Endometrial microvascular endothelial cells (primary cell): ENCODE measurements at regions not wholly inside any gene's neighbourhood (a gene's known extent, or its start where the extent isn't known, plus 50 kb on each side); places are given as distances from the start of the nearest gene placed in this dataset.

ENCODE experiments used
- in situ Hi-C: cut with HindIII; loops from 2 replicates; pipeline ENCODE4 v1.10.0; 2017; ENCODE audit warnings: low sequenced_read_pairs, low pct_unique_long_range_greater_than_20kb; ENCODE audit errors: inconsistent ontology term

DNA sequence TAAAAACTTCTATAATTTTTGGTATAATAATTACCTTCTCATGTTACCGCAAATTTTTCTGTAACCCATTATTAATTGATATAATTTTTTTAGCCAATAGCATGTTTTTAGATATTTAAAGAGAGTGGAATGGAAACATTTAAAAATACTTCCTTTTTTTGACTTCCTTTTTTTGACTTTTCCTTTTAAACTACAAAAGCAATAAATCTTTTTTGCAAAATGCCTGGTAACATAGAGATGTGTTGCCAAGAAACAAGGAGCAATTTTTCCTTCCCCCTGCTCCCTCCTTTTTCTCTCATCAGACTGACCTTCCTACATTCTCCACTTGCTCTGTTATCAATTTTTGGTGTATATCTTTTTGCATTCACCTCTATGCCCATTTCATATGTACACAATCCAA lies 666.2 kb downstream of the ADGRL2 start:
- in situ Hi-C loops, result no loop called here

DNA sequence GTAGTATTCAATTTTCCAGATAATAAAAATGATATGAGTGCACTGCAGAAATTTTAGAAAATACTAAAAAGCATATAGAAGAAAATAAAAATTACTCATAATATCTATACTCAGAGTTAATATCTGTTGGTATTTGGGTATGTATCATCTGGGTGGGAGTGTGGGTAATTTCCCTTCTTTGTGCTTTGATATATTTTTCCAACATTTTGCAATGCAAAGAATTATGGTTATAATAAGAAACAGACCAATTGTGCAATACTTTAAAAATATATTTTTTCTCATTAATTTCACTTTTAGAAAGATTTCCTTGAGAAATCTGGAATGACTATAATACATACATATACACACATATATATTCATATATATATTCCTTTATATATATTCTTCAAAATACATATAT lies 665.7 kb downstream of the ADGRL2 start:
- in situ Hi-C loops, result no loop called here

- in situ Hi-C loops, result no loop called here
These were observed 664.3 kb downstream of the ADGRL2 start for GRCh38 chr1:82465024-82465423.

- in situ Hi-C loops, result no loop called here
These were observed 663.7 kb downstream of the ADGRL2 start for GRCh38 chr1:82464362-82465001.

DNA sequence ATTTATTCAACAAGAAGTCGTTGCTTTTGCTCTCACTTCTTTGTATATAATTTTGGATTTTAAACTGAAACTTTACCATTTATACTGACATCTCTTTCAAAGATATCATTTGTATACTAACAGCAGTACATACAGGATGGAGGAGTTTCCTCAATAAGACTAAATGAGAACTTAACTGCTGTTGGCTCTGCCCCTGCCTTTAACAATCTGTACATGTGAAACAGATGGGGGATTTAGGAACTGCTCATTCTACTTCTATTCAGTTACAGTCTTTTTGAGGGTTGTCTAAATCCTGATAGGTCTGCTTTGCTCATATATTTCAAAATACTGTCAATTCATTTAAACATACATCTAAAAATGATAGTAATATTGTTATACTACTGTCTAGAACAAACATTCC lies 663.2 kb downstream of the ADGRL2 start:
- in situ Hi-C loops, result no loop called here

DNA sequence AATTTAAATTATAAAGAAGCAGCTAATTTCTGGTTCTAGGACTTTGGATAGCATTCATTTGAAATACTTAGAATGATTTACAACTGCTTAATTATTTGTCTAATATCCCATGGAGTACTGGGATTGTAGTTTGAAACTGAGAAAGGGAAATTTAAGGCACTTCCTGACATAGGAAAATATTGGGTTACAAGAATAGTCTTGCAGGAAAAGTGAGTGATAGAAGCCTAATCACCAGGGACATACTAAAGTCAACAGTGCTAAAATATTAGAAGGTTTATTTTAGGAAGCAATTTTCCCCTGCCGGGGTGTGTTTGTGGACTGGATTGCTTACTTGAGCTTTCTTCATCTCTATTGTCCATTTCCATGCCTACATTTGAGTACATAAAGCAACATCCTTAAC lies 661.6 kb downstream of the ADGRL2 start:
- in situ Hi-C loops, result no loop called here

DNA sequence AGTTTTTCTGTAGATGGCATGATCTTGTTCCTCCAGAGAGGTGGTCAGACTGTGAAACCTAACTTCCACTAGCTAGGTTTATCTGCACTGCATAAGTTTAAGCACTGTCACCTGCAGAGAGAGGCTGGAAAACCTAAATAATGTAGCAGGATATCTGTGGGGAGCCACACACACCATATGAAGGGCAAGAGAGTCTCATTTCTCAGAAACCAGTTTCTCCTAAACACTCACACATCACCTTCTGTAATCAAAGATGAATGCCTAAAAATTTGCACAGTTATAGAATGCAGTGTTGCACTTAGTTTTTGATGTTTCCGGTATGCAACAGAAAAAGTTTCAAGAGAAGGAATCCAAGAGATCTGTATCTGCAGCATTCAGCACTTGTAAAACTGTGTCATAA lies 654.6 kb downstream of the ADGRL2 start:
- in situ Hi-C loops, result no loop called here

DNA sequence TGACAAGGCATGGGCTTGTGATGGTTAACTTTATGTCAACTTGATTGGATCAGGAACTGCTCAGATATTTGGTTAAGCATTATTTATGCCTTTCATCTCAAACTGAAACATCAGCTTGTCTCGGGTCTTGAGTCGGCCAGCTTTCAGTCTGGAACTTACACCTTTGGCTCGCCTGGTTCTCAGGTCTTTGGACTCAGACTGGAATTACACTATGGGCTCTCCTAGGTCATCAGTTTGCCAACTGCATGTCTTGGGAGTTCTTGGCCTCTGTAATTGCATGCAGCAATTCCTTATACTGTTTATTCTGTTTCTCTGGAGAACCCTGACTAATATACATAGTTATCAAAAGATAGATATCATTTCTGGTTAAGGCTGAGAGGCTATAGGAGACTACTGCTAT lies 653.7 kb downstream of the ADGRL2 start:
- in situ Hi-C loops, result no loop called here

DNA sequence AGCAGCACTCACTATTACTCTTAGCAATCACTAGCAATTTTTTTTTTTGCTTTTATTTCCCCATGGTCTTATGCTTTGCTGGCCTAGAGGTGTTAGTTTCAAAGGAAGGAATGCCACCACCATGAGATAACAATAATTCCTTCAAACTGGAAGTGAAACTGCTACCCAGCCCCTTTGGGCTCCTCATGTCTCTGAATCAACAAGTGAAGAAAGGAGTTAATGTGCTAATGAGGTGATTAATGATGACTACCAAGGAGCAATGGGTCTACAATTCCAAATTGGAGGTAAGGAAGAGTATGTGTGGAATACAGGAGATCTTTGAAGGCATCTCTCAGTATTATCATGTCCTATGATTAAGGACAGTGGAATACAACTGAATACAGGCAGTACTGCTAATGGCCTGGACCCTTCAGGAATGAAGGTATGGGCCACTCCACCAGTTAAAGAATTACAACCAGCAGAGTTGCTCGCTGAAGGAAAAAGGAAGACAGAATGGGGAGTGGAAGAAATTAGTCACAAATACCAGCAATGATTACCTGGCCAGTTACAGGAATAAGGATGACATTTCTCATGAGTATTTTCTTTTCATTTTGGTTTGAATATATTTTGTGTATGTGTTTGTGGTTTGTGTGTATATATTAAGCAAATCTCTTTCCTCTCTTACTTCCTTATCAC lies 652.9 kb downstream of the ADGRL2 start:
- in situ Hi-C loops, result no loop called here

- in situ Hi-C loops, result no loop called here
These were observed 651.4 kb downstream of the ADGRL2 start for GRCh38 chr1:82452096-82452495.

- in situ Hi-C loops, result no loop called here
These were observed 650.5 kb downstream of the ADGRL2 start for GRCh38 chr1:82451191-82451590.

DNA sequence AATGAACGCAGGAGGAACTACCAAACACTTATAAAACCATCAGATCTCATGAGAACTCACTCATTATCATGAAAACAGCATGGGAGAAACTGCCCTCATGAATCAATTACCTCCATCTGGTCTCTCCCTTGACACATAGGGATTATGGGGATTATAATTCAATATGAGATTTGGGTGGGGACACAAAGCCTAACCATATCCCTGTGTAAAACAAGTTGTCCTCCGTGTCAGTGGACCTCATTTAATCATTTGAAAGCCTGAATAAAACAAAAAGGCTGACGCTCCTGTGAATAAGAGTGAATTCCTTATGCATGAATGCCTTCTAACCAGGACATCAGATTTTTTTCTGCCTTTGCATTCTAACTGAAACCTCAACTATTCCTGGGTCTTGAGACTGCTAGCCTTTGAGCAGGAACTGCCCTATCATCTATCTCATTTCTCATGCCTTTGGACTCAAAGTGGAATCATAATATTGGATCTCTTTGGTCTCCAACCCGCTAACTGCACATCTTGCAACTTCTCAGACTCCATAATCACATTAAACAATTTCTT lies 648.8 kb downstream of the ADGRL2 start:
- in situ Hi-C loops, result no loop called here

DNA sequence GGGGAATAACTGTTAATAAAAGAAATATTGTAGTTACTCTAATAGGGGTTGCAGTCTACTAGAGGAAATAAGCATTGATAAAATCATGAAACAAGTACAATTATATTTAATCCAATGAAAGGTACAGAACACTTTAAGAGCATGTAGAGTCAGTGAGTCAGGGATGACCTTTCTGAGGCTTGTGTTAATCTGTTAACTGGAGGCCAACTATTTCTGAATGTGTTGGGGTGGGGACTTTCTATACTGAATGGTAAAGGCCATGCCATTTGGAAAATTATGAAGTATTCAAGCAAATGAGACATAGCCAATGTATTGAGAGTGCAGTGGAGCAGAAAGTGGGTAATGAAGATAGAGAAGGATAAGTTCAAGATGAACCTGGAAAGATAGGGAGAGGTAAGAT lies 646.2 kb downstream of the ADGRL2 start:
- in situ Hi-C loops, result no loop called here

DNA sequence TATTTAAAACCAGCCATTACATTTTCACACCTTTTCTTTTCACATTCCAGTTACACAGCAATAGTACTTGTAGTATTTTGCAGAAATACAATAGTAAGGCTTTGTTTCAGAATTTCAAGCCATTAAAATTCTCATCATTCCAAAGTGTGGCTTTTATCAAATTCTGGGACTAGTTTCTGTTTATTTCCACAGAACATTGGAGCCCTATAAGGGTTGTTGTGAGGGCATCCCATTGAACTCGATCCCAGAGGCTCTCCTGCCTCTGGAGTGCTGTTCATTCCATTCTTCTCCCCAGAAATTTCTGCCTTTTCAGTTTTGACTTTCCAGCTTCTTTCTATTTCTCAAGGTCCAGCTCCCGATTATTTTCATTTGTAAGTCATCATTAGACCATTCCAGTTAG lies 645.5 kb downstream of the ADGRL2 start:
- in situ Hi-C loops, result no loop called here

- in situ Hi-C loops, result no loop called here
These were observed 645.1 kb downstream of the ADGRL2 start for GRCh38 chr1:82445827-82446226.

DNA sequence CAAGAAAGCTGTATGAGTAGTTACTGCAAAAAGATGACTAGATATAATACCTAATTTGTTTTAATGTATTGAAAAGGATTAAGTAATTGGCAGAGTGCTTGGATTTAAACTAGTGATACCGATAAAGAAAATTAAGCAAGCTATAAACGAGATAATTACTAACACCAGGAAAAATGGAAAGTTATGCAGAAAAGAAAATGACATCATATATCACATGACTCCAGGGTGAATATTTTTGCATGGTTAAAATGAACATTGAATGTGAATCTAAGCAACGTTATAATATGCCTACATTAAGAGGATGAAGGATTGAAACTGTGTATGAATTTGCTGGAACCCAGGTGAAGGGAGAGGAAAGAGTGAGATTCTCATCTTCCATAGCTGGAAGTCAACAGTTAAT lies 644.4 kb downstream of the ADGRL2 start:
- in situ Hi-C loops, result no loop called here

- in situ Hi-C loops, result no loop called here
These were observed 640.7 kb downstream of the ADGRL2 start for GRCh38 chr1:82441402-82441801.

- in situ Hi-C loops, result no loop called here
These were observed 622.6 kb downstream of the ADGRL2 start for GRCh38 chr1:82423174-82423815.

GRCh38 chr1:82421782-82422181 lies 621.0 kb downstream of the ADGRL2 start:
- in situ Hi-C loops, result no loop called here

- in situ Hi-C loops, result no loop called here
These were observed 619.9 kb downstream of the ADGRL2 start for GRCh38 chr1:82420584-82420983.
